GM12878 (cell line): ENCODE measurements at regions not wholly inside any gene's neighbourhood (a gene's known extent, or its start where the extent isn't known, plus 50 kb on each side); places are given as distances from the start of the nearest gene placed in this dataset.

Experiments
- ATAC-seq: fragments of 200-7000 bp; cut with Tn5 transposase; 3 replicates; pipeline ENCODE4 v1.9.1; 2020; ENCODE audit warnings: mild to moderate bottlenecking, moderate library complexity
- BruUV-seq: library from RNA; stranded (reverse); fragments of 400-500 nt; replicated peaks from 2 replicates; lab custom pipeline; 2021; lab: Mats Ljungman, UMichigan
- CTCF ChIA-PET: fragments of 300-600 bp; sonication (Branson Sonifier 250); formaldehyde crosslinking; extraction: SDS; loops from one replicate; lab custom pipeline; 2021; ENCODE audit warnings: inconsistent platforms; lab: Yijun Ruan, JAX
- POLR2A ChIA-PET: fragments of 350-600 bp; formaldehyde crosslinking; extraction: SDS; loops from one replicate; lab custom pipeline; 2021; ENCODE audit warnings: inconsistent platforms; lab: Charles Lee
- RAD21 ChIA-PET: fragments of 300-600 bp; sonication (Branson Sonifier 250); formaldehyde crosslinking; loops from one replicate; lab custom pipeline; 2023; ENCODE audit warnings: antibody characterized with exemption; ENCODE audit not compliant: unreplicated experiment; lab: Charles Lee
- SMC1A ChIA-PET: fragments of 300-600 bp; sonication (Branson Sonifier 250); formaldehyde crosslinking; loops from one replicate; lab custom pipeline; 2023; ENCODE audit not compliant: unreplicated experiment, uncharacterized antibody; lab: Charles Lee
- DNase-seq: peaks from one replicate; pipeline ENCODE4 v3.0.0-alpha.2; 2011; ENCODE audit warnings: low read depth, low spot score
- FAIRE-seq: peaks from 3 replicates; lab custom pipeline; 2011; peaks lifted over from hg19 to GRCh38; lab: Jason Lieb, UNC
- H2AFZ ChIP-seq: 2 replicates; pipeline ENCODE4 v1.6.0; 2011; ENCODE audit warnings: low read depth, low read length, control low read depth; ENCODE audit not compliant: control insufficient read depth
- H3K27ac ChIP-seq: 2 replicates; pipeline ENCODE4 v1.5.1; 2011; ENCODE audit warnings: control low read depth; ENCODE audit not compliant: control insufficient read depth, insufficient read depth
- H3K27me3 ChIP-seq, 2 experiments: replicated peaks in 1 of 2; 2 replicates each; pipeline versions ENCODE4 v1.6.0 to v1.6.1; 2011; ENCODE audit warnings: low read length in 1 of 2; ENCODE audit not compliant: control insufficient read depth in 2 of 2, insufficient read depth in 2 of 2
- H3K36me3 ChIP-seq, 2 experiments: 2 replicates each; pipeline ENCODE4 v1.5.1; 2011; ENCODE audit warnings: low read length in 1 of 2; ENCODE audit not compliant: control insufficient read depth in 2 of 2, insufficient read depth in 2 of 2
- H3K4me1 ChIP-seq: 2 replicates; pipeline ENCODE4 v1.6.1; 2011; ENCODE audit warnings: mild to moderate bottlenecking, low read length, moderate library complexity, mixed read lengths; ENCODE audit not compliant: control insufficient read depth, insufficient read depth
- H3K4me2 ChIP-seq: 2 replicates; pipeline ENCODE4 v1.6.0; 2011; ENCODE audit warnings: control low read depth; ENCODE audit not compliant: control insufficient read depth, insufficient read depth
- H3K4me3 ChIP-seq: fragments of 200-600 bp; sonication (generic); 2 replicates; pipeline ENCODE4 v1.5.1; 2016
- H3K79me2 ChIP-seq: 2 replicates; pipeline ENCODE4 v1.6.0; 2011; ENCODE audit warnings: low read length; ENCODE audit not compliant: control insufficient read depth, insufficient read depth
- H3K9ac ChIP-seq: 2 replicates; pipeline ENCODE4 v1.8.0; 2011; ENCODE audit warnings: low read length, control low read depth, mixed read lengths; ENCODE audit not compliant: control insufficient read depth, insufficient read depth
- H3K9me3 ChIP-seq: replicated peaks from 3 replicates; pipeline ENCODE4 v1.5.1; 2011; ENCODE audit warnings: mild to moderate bottlenecking, low read length; ENCODE audit not compliant: control insufficient read depth, insufficient read depth
- H4K20me1 ChIP-seq: 2 replicates; pipeline ENCODE4 v1.6.0; 2011; ENCODE audit not compliant: control insufficient read depth, insufficient read depth
- ATF3 ChIP-seq: IDR thresholded peaks from 2 replicates; pipeline ENCODE4 v1.6.1; 2011; ENCODE audit warnings: low read depth, mild to moderate bottlenecking, low read length, moderate library complexity, borderline replicate concordance; ENCODE audit errors: extremely low read depth
- E2F8 ChIP-seq: fragments of 450-650 bp; IDR thresholded peaks from 2 replicates; pipeline ENCODE4 v1.6.1; 2018; ENCODE audit warnings: mild to moderate bottlenecking, low read depth, moderate library complexity; ENCODE audit not compliant: partially characterized antibody
- EED ChIP-seq: sonication (generic); IDR thresholded peaks from 2 replicates; pipeline ENCODE4 v1.6.1; 2016; ENCODE audit warnings: antibody characterized with exemption, low read depth
- ELK1 ChIP-seq: IDR thresholded peaks from 2 replicates; pipeline ENCODE4 v1.6.1; 2012; ENCODE audit warnings: low read depth, low read length, improper control_type of control experiment
- ETV6 ChIP-seq, 2 experiments: fragments of 450-650 bp in 1 of 2; IDR thresholded peaks in 1 of 2; conservative IDR thresholded peaks in 1 of 2; 2 replicates each; pipeline ENCODE4 v1.6.1; 2014; ENCODE audit warnings: antibody characterized with exemption in 1 of 2, borderline replicate concordance in 1 of 2, low read depth in 1 of 2, mild to moderate bottlenecking in 1 of 2, moderate library complexity in 1 of 2
- IRF4 ChIP-seq: IDR thresholded peaks from 2 replicates; pipeline ENCODE4 v1.6.1; 2011; ENCODE audit warnings: low read depth, low read length
- NFIC ChIP-seq: IDR thresholded peaks from 2 replicates; pipeline ENCODE4 v1.6.1; 2012; ENCODE audit warnings: low read depth, mild to moderate bottlenecking, inconsistent platforms, low read length, moderate library complexity
- RBBP5 ChIP-seq: fragments of 200-600 bp; sonication (generic); conservative IDR thresholded peaks from 2 replicates; pipeline ENCODE4 v1.6.1; 2016
- RELA ChIP-seq: fragments of 450-650 bp; IDR thresholded peaks from 2 replicates; pipeline ENCODE4 v1.8.0; 2014; ENCODE audit warnings: borderline replicate concordance; ENCODE audit not compliant: partially characterized antibody
- SP1 ChIP-seq: IDR thresholded peaks from one replicate; pipeline ENCODE4 v1.6.1; 2011; ENCODE audit warnings: low read depth, low read length
- SREBF2 ChIP-seq: IDR thresholded peaks from 2 replicates; pipeline ENCODE4 v1.6.1; 2012; ENCODE audit warnings: mild to moderate bottlenecking, low read length
- STAT1 ChIP-seq: fragments of 450-650 bp; conservative IDR thresholded peaks from 2 replicates; pipeline ENCODE4 v1.6.1; 2014; ENCODE audit warnings: antibody characterized with exemption, mild to moderate bottlenecking
- TCF7 ChIP-seq: IDR thresholded peaks from 2 replicates; pipeline ENCODE4 v1.6.1; 2014; ENCODE audit warnings: antibody characterized with exemption, borderline replicate concordance
- YY1 ChIP-seq: IDR thresholded peaks from 2 replicates; pipeline ENCODE4 v1.6.1; 2011; ENCODE audit warnings: low read depth, mild to moderate bottlenecking, low read length
- ZNF384 ChIP-seq: IDR thresholded peaks from 2 replicates; pipeline ENCODE4 v1.6.1; 2012; ENCODE audit warnings: low read depth, mild to moderate bottlenecking, low read length, improper control_type of control experiment, borderline replicate concordance
- ZSCAN29 ChIP-seq: fragments of 450-650 bp; IDR thresholded peaks from 2 replicates; pipeline ENCODE4 v1.6.1; 2017; ENCODE audit warnings: mild to moderate bottlenecking, moderate library complexity
- WGBS: methylation state at CpG from one replicate; pipeline ENCODE4 v1.1.6; 2016; ENCODE audit warnings: low lambda C conversion rate; ENCODE audit not compliant: insufficient replicate concordance, insufficient coverage; ENCODE audit errors: missing lambda C conversion rate; 5-methylcytosine and 5-hydroxymethylcytosine counted together
- in situ Hi-C: fragments of 300-500 bp; cut with MboI; formaldehyde crosslinking; loops from 9 replicates; pipeline ENCODE4 v1.14.3; 2018; ENCODE audit warnings: mixed read lengths
- intact Hi-C: fragments of 100-400 bp; cut with micrococcal nuclease; formaldehyde crosslinking; loops from one replicate; pipeline ENCODE4 v1.14.2; 2022; ENCODE audit not compliant: unreplicated experiment

GRCh38 chr14:55747186-55747585, 167.2 kb downstream of the KTN1 start:
- Histone ChIP-seq H3K36me3 (no peaks in the 10 kb centered on the region), H4K20me1 (no peaks in the 10 kb centered on the region), H3K4me2 (no peak overlapping the region), H3K27me3 (no peaks in the 10 kb centered on the region), H3K9ac (no peak overlapping the region), H2AFZ (no peak overlapping the region), H3K79me2 (no peaks in the 10 kb centered on the region), H3K9me3 (no peaks in the 10 kb centered on the region), H3K4me1 (no peaks in the 10 kb centered on the region), H3K4me3 (no peak overlapping the region), H3K27ac (no peak overlapping the region)
- POLR2A ChIA-PET: interaction anchor here (0.7 to 0.8 kb wide), 2 partner anchors 32 to 150 kb away, joined by 3 read pairs; no protein-coding TSS in a partner anchor
- in situ Hi-C loops: no loop called here
- RAD21 ChIA-PET: no interaction called here
- no peak for ATAC-seq
- no peak for FAIRE-seq
- no peak for DNase-seq
- no TSS peak for BruUV-seq
- no peak for TF ChIP-seq RELA
- TF ChIP-seq EED: no peak
- TF ChIP-seq ZSCAN29: no peak
- TF ChIP-seq YY1: no peak
- TF ChIP-seq NFIC: no peak
- no peak for TF ChIP-seq E2F8
- TF ChIP-seq ELK1: no peak
- no peak for TF ChIP-seq IRF4
- TF ChIP-seq TCF7: no peak
- no peak for TF ChIP-seq SREBF2
- TF ChIP-seq ATF3: no peak
- no peak for TF ChIP-seq STAT1
- TF ChIP-seq ZNF384: no peak
- no peak for TF ChIP-seq SP1
- TF ChIP-seq RBBP5: no peak
- TF ChIP-seq ETV6 (conservative IDR thresholded peaks at IDR 0.05 in 1 of 2, IDR thresholded peaks at IDR 0.05 in 1 of 2; ENCODE audit: borderline replicate concordance in 1 of 2, low read depth in 1 of 2): no peak
- WGBS: 74% methylated on average over 6 of the region's 6 CpGs
- intact Hi-C loops: no loop called here
- SMC1A ChIA-PET: interaction anchor here (0.6 kb wide), 1 partner anchor 259 kb away, joined by 3 read pairs; no protein-coding TSS in a partner anchor
- CTCF ChIA-PET: no interaction called here
